ENCODE measurements at regions not wholly inside any gene's neighbourhood (a gene's known extent, or its start where the extent isn't known, plus 50 kb on each side); places are given as distances from the start of the nearest gene placed in this dataset.
A peak's percentile ranks its signal among the peaks of the same experiment; 100 is the strongest.
"Not testable (repeated sequence)": the region's sequence is repeated elsewhere in the genome, so short reads cannot be mapped to it uniquely, and the experiment has no call there.

- not testable (repeated sequence) for DNase-seq
Observed at GRCh38 chr15:29648415-29648814, 173.9 kb downstream of the TJP1 start.

GRCh38 chr15:29645841-29646240 is 176.4 kb downstream of the TJP1 start:
- DNase-seq, result no peak

- not testable (repeated sequence) for DNase-seq
Observed at GRCh38 chr15:29644361-29644760, 177.9 kb downstream of the TJP1 start.

GRCh38 chr15:29638781-29639180 is 183.5 kb downstream of the TJP1 start:
- no peak for DNase-seq

- no peak for DNase-seq
Observed at GRCh38 chr15:29638011-29638410, 184.3 kb downstream of the TJP1 start.

GRCh38 chr15:29637555-29637954 is 184.7 kb downstream of the TJP1 start:
- no peak for DNase-seq

GRCh38 chr15:29636921-29637320 is 185.3 kb downstream of the TJP1 start:
- DNase-seq, result peak in 1 of 58 donors; percentile 14

GRCh38 chr15:29636140-29636539 is 186.1 kb downstream of the TJP1 start:
- no peak for DNase-seq

GRCh38 chr15:29635513-29636098 is 186.7 kb downstream of the TJP1 start:
- DNase-seq, result no peak

GRCh38 chr15:29633971-29634370 is 188.3 kb downstream of the TJP1 start:
- no peak for DNase-seq

GRCh38 chr15:29632671-29633406 is 189.4 kb downstream of the TJP1 start:
- DNase-seq, result no peak

GRCh38 chr15:29631076-29632070 is 190.9 kb downstream of the TJP1 start:
- peak in 6 of 58 donors; percentile 8 to 32 (median 10) for DNase-seq

- no peak for DNase-seq
Observed at GRCh38 chr15:29624271-29624670, 198.0 kb downstream of the TJP1 start.

- DNase-seq, result peak in 2 of 58 donors; percentile 9 to 12
Observed at GRCh38 chr15:29623116-29623639, 199.1 kb downstream of the TJP1 start.

GRCh38 chr15:29622637-29623036 is 199.6 kb downstream of the TJP1 start:
- no peak for DNase-seq

GRCh38 chr15:29621616-29622015 is 200.7 kb downstream of the TJP1 start:
- no peak for DNase-seq

- no peak for DNase-seq
Observed at GRCh38 chr15:29618586-29618985, 203.7 kb downstream of the TJP1 start.

GRCh38 chr15:29616512-29616911 is 205.8 kb downstream of the TJP1 start:
- no peak for DNase-seq

GRCh38 chr15:29615791-29616190 is 206.5 kb downstream of the TJP1 start:
- no peak for DNase-seq

GRCh38 chr15:29613951-29614382 is 208.3 kb downstream of the TJP1 start:
- DNase-seq, result no peak

- DNase-seq, result no peak
Observed at GRCh38 chr15:29612701-29613100, 209.6 kb downstream of the TJP1 start.

- DNase-seq, result no peak
Observed at GRCh38 chr15:29612096-29612495, 210.2 kb downstream of the TJP1 start.
